Gastrocnemius medialis (tissue), 4 donors: ENCODE measurements at regions not wholly inside any gene's neighbourhood (a gene's known extent, or its start where the extent isn't known, plus 50 kb on each side); places are given as distances from the start of the nearest gene placed in this dataset.

Experiments
- ATAC-seq, 2 donors: fragments of 150-250 bp; one replicate each; pipeline ENCODE4 v1.9.1; 2016
- DNase-seq, 2 donors: peaks; one replicate each; pipeline ENCODE4 v3.0.0-alpha.2; 2019
- H3K27ac ChIP-seq, 4 donors: fragments of 200-600 bp; sonication (generic); 1 replicate in 1 of 4; 2 replicates in 3 of 4; pipeline ENCODE4 v1.5.1; 2016 to 2018; ENCODE audit warnings: mild to moderate bottlenecking in 2 of 4, moderate library complexity in 1 of 4
- H3K27me3 ChIP-seq, 3 donors: fragments of 200-600 bp; sonication (generic) in 2 of 3; 1 replicate in 1 of 3; 2 replicates in 2 of 3; pipeline versions ENCODE4 v1.5.1 to v1.6.0; 2016 to 2019; ENCODE audit warnings: mild to moderate bottlenecking in 1 of 3, moderate library complexity in 1 of 3
- H3K36me3 ChIP-seq, 2 donors: fragments of 200-600 bp; sonication (generic) in 1 of 2; one replicate each; pipeline ENCODE4 v1.5.1; 2017 to 2018
- H3K4me1 ChIP-seq, 2 donors: fragments of 200-600 bp; sonication (generic) in 1 of 2; one replicate each; pipeline ENCODE4 v1.5.1; 2016 to 2017; ENCODE audit warnings: mild to moderate bottlenecking in 2 of 2
- H3K4me3 ChIP-seq, 4 donors: fragments of 200-600 bp; sonication (generic) in 3 of 4; 1 replicate in 1 of 4; 2 replicates in 3 of 4; pipeline ENCODE4 v1.5.1; 2016 to 2019; ENCODE audit warnings: mild to moderate bottlenecking in 2 of 4
- H3K9me3 ChIP-seq, 3 donors: fragments of 200-600 bp; sonication (generic) in 2 of 3; 1 replicate in 1 of 3; 2 replicates in 2 of 3; pipeline ENCODE4 v1.5.1; 2016 to 2019
- CTCF ChIP-seq, 5 experiments: fragments of 450-650 bp in 3 of 5; fragments of 200-600 bp in 2 of 5; sonication (generic) in 2 of 5; IDR thresholded peaks in 4 of 5; conservative IDR thresholded peaks in 1 of 5; 1 replicate in 4 of 5; 2 replicates in 1 of 5; pipeline ENCODE4 v1.5.1; 2016 to 2019; ENCODE audit warnings: antibody characterized with exemption in 5 of 5, mild to moderate bottlenecking in 3 of 5, moderate library complexity in 3 of 5
- POLR2A ChIP-seq, 2 donors: fragments of 450-650 bp; IDR thresholded peaks; one replicate each; pipeline ENCODE4 v1.6.1; 2017; ENCODE audit warnings: antibody characterized with exemption in 2 of 2, mild to moderate bottlenecking in 2 of 2, moderate library complexity in 2 of 2
- in situ Hi-C, 4 donors: fragments of 200-750 bp; cut with MboI; loops; one replicate each; pipeline versions ENCODE4 v1.15.0 to v1.8.0; 2017; ENCODE audit warnings: low sequenced_read_pairs in 4 of 4
- intact Hi-C: fragments of 100-400 bp; cut with DNase I; formaldehyde crosslinking; loops from one replicate; pipeline ENCODE4 v1.15.1; 2023; ENCODE audit warnings: low total_unique reads

GRCh38 chr1:209260136-209260535 is 323.4 kb upstream of the CAMK1G start:
- DNase-seq (no peak), ATAC-seq (no peak)
- no peak for TF ChIP-seq POLR2A (IDR thresholded peaks at IDR 0.05)
- no peak for TF ChIP-seq CTCF (IDR thresholded peaks at IDR 0.05 in 4 of 5, conservative IDR thresholded peaks at IDR 0.05 in 1 of 5)
- intact Hi-C loops: no loop called here
- H3K36me3 ChIP-seq: no peaks in the 10 kb centered on the region
- H3K4me3 ChIP-seq: no peak overlapping the region
- no peaks in the 10 kb centered on the region for H3K27me3 ChIP-seq
- no peak overlapping the region for H3K27ac ChIP-seq
- no peaks in the 10 kb centered on the region for H3K9me3 ChIP-seq
- in situ Hi-C loops: no loop called here
- no peaks in the 10 kb centered on the region for H3K4me1 ChIP-seq

GRCh38 chr1:209262631-209263030 is 320.9 kb upstream of the CAMK1G start:
- in situ Hi-C loops: no loop called here
- no peak for DNase-seq
- Histone ChIP-seq H3K36me3 (no peaks in the 10 kb centered on the region), H3K27me3 (no peaks in the 10 kb centered on the region), H3K27ac (no peak overlapping the region), H3K9me3 (no peaks in the 10 kb centered on the region), H3K4me1 (no peaks in the 10 kb centered on the region), H3K4me3 (no peak overlapping the region)
- ATAC-seq: no peak
- intact Hi-C loops: no loop called here
- no peak for TF ChIP-seq CTCF (IDR thresholded peaks at IDR 0.05 in 4 of 5, conservative IDR thresholded peaks at IDR 0.05 in 1 of 5)
- no peak for TF ChIP-seq POLR2A (IDR thresholded peaks at IDR 0.05)

- no peaks in the 10 kb centered on the region for H3K9me3 ChIP-seq
- TF ChIP-seq CTCF (IDR thresholded peaks at IDR 0.05 in 4 of 5, conservative IDR thresholded peaks at IDR 0.05 in 1 of 5): no peak
- no peak for TF ChIP-seq POLR2A (IDR thresholded peaks at IDR 0.05)
- in situ Hi-C loops: no loop called here
- H3K36me3 ChIP-seq: no peaks in the 10 kb centered on the region
- DNase-seq (no peak), ATAC-seq (no peak)
- H3K27me3 ChIP-seq: no peaks in the 10 kb centered on the region
- H3K27ac ChIP-seq: no peak overlapping the region
- H3K4me1 ChIP-seq: no peaks in the 10 kb centered on the region
- no peak overlapping the region for H3K4me3 ChIP-seq
- intact Hi-C loops: no loop called here
Observed at GRCh38 chr1:209265301-209265700, 318.2 kb upstream of the CAMK1G start.

- no peak for DNase-seq
- no peak for ATAC-seq
- in situ Hi-C loops (no loop called here), intact Hi-C loops (no loop called here)
- TF ChIP-seq CTCF (IDR thresholded peaks at IDR 0.05 in 4 of 5, conservative IDR thresholded peaks at IDR 0.05 in 1 of 5): no peak
- no peak for TF ChIP-seq POLR2A (IDR thresholded peaks at IDR 0.05)
- Histone ChIP-seq H3K4me3 (no peak overlapping the region), H3K27ac (no peak overlapping the region), H3K9me3 (no peaks in the 10 kb centered on the region), H3K27me3 (no peaks in the 10 kb centered on the region), H3K36me3 (no peaks in the 10 kb centered on the region), H3K4me1 (no peaks in the 10 kb centered on the region)
Observed at GRCh38 chr1:209266590-209267205, 316.8 kb upstream of the CAMK1G start.

- Histone ChIP-seq H3K4me3 (no peak overlapping the region), H3K27ac (no peak overlapping the region), H3K36me3 (no peaks in the 10 kb centered on the region), H3K4me1 (no peaks in the 10 kb centered on the region), H3K9me3 (no peaks in the 10 kb centered on the region), H3K27me3 (no peaks in the 10 kb centered on the region)
- ATAC-seq (no peak), DNase-seq (no peak)
- intact Hi-C loops: no loop called here
- no peak for TF ChIP-seq CTCF (IDR thresholded peaks at IDR 0.05 in 4 of 5, conservative IDR thresholded peaks at IDR 0.05 in 1 of 5)
- TF ChIP-seq POLR2A (IDR thresholded peaks at IDR 0.05): no peak
- in situ Hi-C loops: no loop called here
Observed at GRCh38 chr1:209267968-209268367, 315.5 kb upstream of the CAMK1G start.
